Mesothelial cell of epicardium (in vitro differentiated cells): ENCODE measurements at regions not wholly inside any gene's neighbourhood (a gene's known extent, or its start where the extent isn't known, plus 50 kb on each side); places are given as distances from the start of the nearest gene placed in this dataset.
"Not testable (repeated sequence)": the region's sequence is repeated elsewhere in the genome, so short reads cannot be mapped to it uniquely, and the experiment has no call there.

Experiments
- DNase-seq, 2 experiments: peaks; one replicate each; pipeline ENCODE4 v3.0.0; 2021; ENCODE audit warnings: low spot score in 2 of 2; ENCODE audit not compliant: unreplicated experiment in 2 of 2
- H3K27ac Mint-ChIP-seq: 2 replicates; pipeline ENCODE4 v1.8.0; 2021; ENCODE audit warnings: mixed read lengths
- H3K27me3 Mint-ChIP-seq: 2 replicates; pipeline ENCODE4 v1.8.0; 2021; ENCODE audit warnings: low read depth, mixed read lengths
- H3K36me3 Mint-ChIP-seq: 2 replicates; pipeline ENCODE4 v1.8.0; 2021; ENCODE audit warnings: mixed read lengths
- H3K4me1 Mint-ChIP-seq: 2 replicates; pipeline ENCODE4 v1.8.0; 2021; ENCODE audit warnings: mixed read lengths
- H3K4me3 Mint-ChIP-seq: 2 replicates; pipeline ENCODE4 v1.8.0; 2021; ENCODE audit warnings: mild to moderate bottlenecking, moderate library complexity, mixed read lengths
- H3K9me3 Mint-ChIP-seq: 2 replicates; pipeline ENCODE4 v1.8.0; 2021; ENCODE audit warnings: mixed read lengths
- TF ChIP-seq, protein P1 (sequence below): fragments of 200-600 bp; sonication (generic); IDR thresholded peaks from one replicate; pipeline ENCODE4 v1.5.0; 2021; ENCODE audit warnings: antibody characterized with exemption; ENCODE audit not compliant: unreplicated experiment

DNA sequence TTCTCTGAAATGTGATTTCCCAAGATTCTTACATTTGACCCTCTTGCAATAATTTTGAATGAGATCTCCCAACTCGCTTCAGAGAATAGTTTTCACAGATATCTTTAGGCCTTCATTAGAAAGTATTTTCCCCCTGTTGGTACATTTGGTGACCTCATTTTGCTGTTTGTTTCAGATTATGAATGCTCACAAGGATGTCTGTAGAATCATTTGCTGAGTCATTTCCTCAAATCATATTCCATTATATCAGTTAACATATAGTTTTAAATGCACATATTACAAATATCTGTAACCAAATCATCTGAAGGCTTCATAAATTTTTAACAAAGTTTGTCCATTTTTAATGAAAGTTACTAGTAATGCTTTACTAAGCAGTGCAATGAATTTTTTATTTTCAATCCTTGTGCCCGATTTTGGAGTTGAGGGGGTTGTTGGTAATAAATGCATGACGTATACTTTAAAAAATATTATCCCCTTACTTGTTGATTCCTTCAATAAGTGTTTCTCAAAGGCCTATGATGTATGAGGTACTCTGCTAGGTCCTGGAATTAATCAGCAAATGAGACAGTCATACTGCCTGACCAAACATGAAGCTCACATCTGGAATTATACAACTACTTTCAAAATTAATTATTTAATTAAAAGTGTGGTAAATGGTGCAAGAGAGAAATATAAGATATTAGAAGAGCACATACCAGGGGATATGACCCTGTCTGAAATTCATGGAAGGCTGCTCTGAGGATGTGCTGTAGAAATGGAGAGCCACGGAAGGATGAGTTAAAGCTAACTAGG lies 126.9 kb upstream of the RAP1B start:
- H3K4me3 Mint-ChIP-seq = no peak overlapping the region
- peaks cover 4% of the 10 kb centered on the region for H3K9me3 Mint-ChIP-seq
- TF ChIP-seq, protein P1, sequence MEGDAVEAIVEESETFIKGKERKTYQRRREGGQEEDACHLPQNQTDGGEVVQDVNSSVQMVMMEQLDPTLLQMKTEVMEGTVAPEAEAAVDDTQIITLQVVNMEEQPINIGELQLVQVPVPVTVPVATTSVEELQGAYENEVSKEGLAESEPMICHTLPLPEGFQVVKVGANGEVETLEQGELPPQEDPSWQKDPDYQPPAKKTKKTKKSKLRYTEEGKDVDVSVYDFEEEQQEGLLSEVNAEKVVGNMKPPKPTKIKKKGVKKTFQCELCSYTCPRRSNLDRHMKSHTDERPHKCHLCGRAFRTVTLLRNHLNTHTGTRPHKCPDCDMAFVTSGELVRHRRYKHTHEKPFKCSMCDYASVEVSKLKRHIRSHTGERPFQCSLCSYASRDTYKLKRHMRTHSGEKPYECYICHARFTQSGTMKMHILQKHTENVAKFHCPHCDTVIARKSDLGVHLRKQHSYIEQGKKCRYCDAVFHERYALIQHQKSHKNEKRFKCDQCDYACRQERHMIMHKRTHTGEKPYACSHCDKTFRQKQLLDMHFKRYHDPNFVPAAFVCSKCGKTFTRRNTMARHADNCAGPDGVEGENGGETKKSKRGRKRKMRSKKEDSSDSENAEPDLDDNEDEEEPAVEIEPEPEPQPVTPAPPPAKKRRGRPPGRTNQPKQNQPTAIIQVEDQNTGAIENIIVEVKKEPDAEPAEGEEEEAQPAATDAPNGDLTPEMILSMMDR = no peak
- no peak for DNase-seq
- H3K27ac Mint-ChIP-seq = no peak overlapping the region
- H3K27me3 Mint-ChIP-seq = no peaks in the 10 kb centered on the region
- peaks cover 6% of the 10 kb centered on the region for H3K4me1 Mint-ChIP-seq
- H3K36me3 Mint-ChIP-seq = no peaks in the 10 kb centered on the region

DNA sequence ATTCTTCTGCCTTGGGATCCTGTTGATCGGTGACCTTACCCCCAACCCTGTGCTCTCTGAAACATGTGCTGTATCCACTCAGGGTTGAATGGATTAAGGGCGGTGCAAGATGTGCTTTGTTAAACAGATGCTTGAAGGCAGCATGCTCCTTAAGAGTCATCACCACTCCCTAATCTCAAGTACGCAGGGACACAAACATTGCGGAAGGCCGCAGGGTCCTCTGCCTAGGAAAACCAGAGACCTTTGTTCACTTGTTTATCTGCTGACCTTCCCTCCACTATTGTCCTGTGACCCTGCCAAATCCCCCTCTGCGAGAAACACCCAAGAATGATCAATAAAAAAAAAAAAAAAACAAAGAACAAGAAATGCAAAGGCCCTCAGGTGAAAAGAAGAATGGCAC lies 126.1 kb upstream of the RAP1B start:
- not testable (repeated sequence) for H3K9me3 Mint-ChIP-seq, H3K27me3 Mint-ChIP-seq, H3K36me3 Mint-ChIP-seq, H3K4me1 Mint-ChIP-seq, DNase-seq, H3K27ac Mint-ChIP-seq, H3K4me3 Mint-ChIP-seq

DNA sequence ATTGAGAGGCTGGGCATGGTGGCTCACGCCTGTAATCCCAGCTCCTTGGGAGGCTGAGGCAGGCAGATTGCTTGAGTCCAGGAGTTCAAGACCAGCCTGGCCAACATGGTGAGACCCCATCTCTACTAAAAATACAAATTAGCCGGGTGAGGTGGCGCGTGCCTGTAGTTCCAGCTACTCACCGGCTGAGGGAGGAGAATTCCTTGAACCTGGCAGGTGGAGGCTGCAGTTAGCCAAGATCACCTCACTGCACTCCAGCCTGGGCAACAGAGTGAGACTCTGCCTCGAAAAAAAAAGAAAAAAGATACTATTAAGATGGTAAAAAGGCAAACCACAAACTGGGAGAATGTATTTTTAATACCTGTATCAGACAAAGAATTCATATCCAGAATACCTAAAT lies 124.2 kb upstream of the RAP1B start:
- not testable (repeated sequence) for H3K27me3 Mint-ChIP-seq, H3K4me3 Mint-ChIP-seq, DNase-seq, H3K36me3 Mint-ChIP-seq, H3K9me3 Mint-ChIP-seq, H3K27ac Mint-ChIP-seq
- H3K4me1 Mint-ChIP-seq = peaks cover 11% of the 10 kb centered on the region

DNA sequence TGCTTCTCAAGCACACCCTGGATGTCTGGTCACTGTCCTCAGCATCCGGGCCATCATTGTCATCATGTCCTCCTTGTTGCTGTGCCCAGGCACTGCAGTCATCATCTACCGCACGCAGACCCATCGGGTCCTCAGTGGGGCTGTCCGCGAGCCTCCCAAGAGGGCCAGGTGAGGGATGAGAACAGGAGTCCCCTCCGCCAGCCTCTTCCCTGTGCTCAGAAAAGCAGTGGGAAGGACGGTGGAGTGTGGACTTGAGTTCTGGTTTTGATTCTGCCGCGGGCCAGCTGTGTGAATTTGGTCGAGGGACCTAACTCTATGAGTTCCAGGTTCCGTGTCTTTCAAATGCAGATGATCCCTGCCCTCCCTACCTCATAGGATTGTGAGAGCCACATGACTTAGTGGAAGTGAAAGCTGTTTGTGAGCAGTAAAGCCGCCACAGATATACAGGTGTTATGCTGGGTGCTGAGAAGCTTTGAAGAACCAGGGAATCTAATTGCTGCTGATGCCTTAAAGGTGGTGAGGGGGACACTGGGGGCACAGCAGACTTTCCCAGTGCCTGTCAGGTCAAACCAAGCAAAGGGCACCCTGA lies 122.9 kb upstream of the RAP1B start:
- TF ChIP-seq, protein P1 = no peak
- Mint-ChIP-seq H3K27ac (no peak overlapping the region), H3K9me3 (peaks cover 3% of the 10 kb centered on the region), H3K4me3 (no peak overlapping the region), H3K4me1 (peaks cover 12% of the 10 kb centered on the region), H3K36me3 (no peaks in the 10 kb centered on the region), H3K27me3 (no peaks in the 10 kb centered on the region)
- no peak for DNase-seq

DNA sequence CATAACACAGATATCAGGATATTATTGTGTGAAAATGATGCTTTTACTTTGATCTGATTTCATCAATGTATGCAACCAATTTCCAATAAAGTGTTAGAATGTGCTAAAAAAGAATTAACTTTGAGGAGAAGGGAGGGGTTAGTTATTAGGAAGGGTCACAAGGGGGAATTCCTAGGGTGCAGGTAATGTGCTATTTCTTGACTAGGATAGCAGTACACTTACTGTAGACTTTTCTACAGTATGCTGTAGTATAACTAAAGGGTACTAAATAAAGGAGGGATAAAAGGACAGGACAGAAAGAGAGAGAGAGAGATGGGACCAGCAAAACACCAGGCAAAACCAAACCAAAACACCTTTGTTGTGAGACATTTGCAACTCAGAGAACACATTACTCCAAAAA lies 121.4 kb upstream of the RAP1B start:
- H3K27me3 Mint-ChIP-seq = no peaks in the 10 kb centered on the region
- H3K36me3 Mint-ChIP-seq = no peaks in the 10 kb centered on the region
- H3K4me3 Mint-ChIP-seq = no peak overlapping the region
- H3K4me1 Mint-ChIP-seq = peaks cover 13% of the 10 kb centered on the region
- peaks cover 3% of the 10 kb centered on the region for H3K9me3 Mint-ChIP-seq
- TF ChIP-seq, protein P1 = no peak
- DNase-seq = no peak
- no peak overlapping the region for H3K27ac Mint-ChIP-seq

DNA sequence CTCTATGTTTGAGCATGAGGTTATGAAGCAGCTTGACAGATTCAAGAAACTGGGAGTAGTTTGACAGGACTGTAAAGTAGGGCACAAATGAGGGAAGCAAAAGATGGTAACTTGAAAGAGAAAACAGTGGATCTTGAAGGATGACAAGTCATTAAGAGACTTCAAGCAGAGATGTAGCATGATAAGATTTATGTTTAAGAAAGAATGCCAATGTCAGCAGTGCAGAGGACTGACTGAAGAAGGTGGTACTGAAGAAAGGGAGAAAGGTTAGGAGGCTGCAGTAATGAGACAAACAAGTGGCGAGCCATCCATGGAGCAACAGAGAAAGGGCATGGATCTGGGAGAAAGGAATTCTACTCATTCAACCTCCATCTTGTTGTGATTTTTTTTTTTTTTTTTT lies 120.2 kb upstream of the RAP1B start:
- Mint-ChIP-seq H3K27me3 (no peaks in the 10 kb centered on the region), H3K9me3 (peaks cover 3% of the 10 kb centered on the region), H3K4me1 (peaks cover 22% of the 10 kb centered on the region), H3K36me3 (no peaks in the 10 kb centered on the region), H3K4me3 (no peak overlapping the region), H3K27ac (peak overlapping the region; percentile 36)
- no peak for DNase-seq
- TF ChIP-seq, protein P1 = no peak
